Gastroesophageal sphincter (tissue), 3 donors: ENCODE measurements at regions not wholly inside any gene's neighbourhood (a gene's known extent, or its start where the extent isn't known, plus 50 kb on each side); places are given as distances from the start of the nearest gene placed in this dataset.

ENCODE experiments used
- EP300 ChIP-seq: sonication (generic); formaldehyde crosslinking; IDR thresholded peaks from one replicate; pipeline ENCODE4 v1.6.1; 2017; ENCODE audit warnings: antibody characterized with exemption, mild to moderate bottlenecking
- POLR2A ChIP-seq, 2 donors: fragments of 450-650 bp; IDR thresholded peaks; one replicate each; pipeline ENCODE4 v1.6.1; 2017; ENCODE audit warnings: antibody characterized with exemption in 2 of 2, mild to moderate bottlenecking in 2 of 2, moderate library complexity in 1 of 2
- TF ChIP-seq, protein P1 (sequence below), 4 experiments: fragments of 200-600 bp in 2 of 4; fragments of 450-650 bp in 2 of 4; sonication (generic) in 1 of 4; IDR thresholded peaks; one replicate each; pipeline ENCODE4 v1.5.1; 2017 to 2019; ENCODE audit warnings: antibody characterized with exemption in 4 of 4, mild to moderate bottlenecking in 2 of 4, moderate library complexity in 2 of 4

DNA sequence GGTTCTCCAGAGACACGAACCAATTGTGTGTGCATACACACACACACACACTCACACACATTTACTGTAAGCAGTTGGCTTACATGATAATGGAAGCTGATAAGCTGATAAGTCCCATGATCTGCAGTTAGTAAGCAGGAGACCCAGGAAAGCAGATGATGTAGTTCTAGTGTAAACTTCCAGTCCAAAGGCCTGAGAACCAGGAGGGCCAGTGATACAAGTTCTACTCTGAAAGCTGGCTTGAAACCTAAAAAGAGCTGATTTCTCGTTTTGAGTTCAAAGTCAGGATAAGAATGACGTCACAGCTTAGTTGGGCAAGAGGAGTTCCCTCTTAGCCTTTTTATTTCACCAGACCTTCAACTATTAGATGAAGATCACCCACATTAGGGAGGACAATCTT, 558.8 kb upstream of the PIK3C3 start:
- TF ChIP-seq POLR2A (IDR thresholded peaks at IDR 0.05) (no peak), EP300 (no peak)
- TF ChIP-seq, protein P1, sequence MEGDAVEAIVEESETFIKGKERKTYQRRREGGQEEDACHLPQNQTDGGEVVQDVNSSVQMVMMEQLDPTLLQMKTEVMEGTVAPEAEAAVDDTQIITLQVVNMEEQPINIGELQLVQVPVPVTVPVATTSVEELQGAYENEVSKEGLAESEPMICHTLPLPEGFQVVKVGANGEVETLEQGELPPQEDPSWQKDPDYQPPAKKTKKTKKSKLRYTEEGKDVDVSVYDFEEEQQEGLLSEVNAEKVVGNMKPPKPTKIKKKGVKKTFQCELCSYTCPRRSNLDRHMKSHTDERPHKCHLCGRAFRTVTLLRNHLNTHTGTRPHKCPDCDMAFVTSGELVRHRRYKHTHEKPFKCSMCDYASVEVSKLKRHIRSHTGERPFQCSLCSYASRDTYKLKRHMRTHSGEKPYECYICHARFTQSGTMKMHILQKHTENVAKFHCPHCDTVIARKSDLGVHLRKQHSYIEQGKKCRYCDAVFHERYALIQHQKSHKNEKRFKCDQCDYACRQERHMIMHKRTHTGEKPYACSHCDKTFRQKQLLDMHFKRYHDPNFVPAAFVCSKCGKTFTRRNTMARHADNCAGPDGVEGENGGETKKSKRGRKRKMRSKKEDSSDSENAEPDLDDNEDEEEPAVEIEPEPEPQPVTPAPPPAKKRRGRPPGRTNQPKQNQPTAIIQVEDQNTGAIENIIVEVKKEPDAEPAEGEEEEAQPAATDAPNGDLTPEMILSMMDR (IDR thresholded peaks at IDR 0.05), result no peak
